PC-9 (cell line): ENCODE measurements at regions not wholly inside any gene's neighbourhood (a gene's known extent, or its start where the extent isn't known, plus 50 kb on each side); places are given as distances from the start of the nearest gene placed in this dataset.

Experiments used
- EZH2 ChIP-seq: fragments of 200-600 bp; sonication (generic); IDR thresholded peaks from 2 replicates; pipeline ENCODE4 v1.8.0; 2017; ENCODE audit warnings: antibody characterized with exemption, low read depth
- TF ChIP-seq, protein P1 (sequence below): fragments of 200-600 bp; sonication (generic); conservative IDR thresholded peaks from 2 replicates; pipeline ENCODE4 v1.6.1; 2017; ENCODE audit warnings: mixed run types, antibody characterized with exemption, mild to moderate bottlenecking, moderate library complexity

DNA sequence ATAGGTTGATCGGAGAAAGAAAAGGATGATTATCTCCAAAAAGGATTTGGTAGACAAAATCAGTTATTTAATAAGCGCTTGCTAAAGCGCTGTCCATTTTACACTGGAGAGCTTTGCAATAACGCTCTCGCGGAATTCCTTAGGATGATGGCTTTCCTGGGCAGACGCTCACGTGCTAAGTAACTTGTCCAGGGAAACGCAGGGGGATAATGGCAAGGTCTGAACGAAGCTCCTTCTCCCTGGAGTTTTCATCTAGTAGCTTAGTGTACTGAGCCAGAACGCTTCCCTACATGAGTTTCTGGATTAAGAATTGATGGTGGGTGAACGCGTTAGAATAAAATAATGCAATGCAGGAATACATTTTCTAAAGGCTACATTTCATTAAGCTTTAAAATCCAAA lies 739.5 kb upstream of the SALL3 start:
- TF ChIP-seq, protein P1, sequence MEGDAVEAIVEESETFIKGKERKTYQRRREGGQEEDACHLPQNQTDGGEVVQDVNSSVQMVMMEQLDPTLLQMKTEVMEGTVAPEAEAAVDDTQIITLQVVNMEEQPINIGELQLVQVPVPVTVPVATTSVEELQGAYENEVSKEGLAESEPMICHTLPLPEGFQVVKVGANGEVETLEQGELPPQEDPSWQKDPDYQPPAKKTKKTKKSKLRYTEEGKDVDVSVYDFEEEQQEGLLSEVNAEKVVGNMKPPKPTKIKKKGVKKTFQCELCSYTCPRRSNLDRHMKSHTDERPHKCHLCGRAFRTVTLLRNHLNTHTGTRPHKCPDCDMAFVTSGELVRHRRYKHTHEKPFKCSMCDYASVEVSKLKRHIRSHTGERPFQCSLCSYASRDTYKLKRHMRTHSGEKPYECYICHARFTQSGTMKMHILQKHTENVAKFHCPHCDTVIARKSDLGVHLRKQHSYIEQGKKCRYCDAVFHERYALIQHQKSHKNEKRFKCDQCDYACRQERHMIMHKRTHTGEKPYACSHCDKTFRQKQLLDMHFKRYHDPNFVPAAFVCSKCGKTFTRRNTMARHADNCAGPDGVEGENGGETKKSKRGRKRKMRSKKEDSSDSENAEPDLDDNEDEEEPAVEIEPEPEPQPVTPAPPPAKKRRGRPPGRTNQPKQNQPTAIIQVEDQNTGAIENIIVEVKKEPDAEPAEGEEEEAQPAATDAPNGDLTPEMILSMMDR: no peak
- no peak for TF ChIP-seq EZH2
